ENCODE measurements at regions not wholly inside any gene's neighbourhood (a gene's known extent, or its start where the extent isn't known, plus 50 kb on each side); places are given as distances from the start of the nearest gene placed in this dataset.

- no peak for FAIRE-seq
These were observed 198.2 kb upstream of the ROBO2 start for GRCh38 chr3:76841747-76842146.

- no peak for FAIRE-seq
These were observed 197.7 kb upstream of the ROBO2 start for GRCh38 chr3:76842216-76842615.

- no peak for FAIRE-seq
These were observed 184.4 kb upstream of the ROBO2 start for GRCh38 chr3:76855451-76855850.

GRCh38 chr3:76859596-76859995, 180.3 kb upstream of the ROBO2 start:
- FAIRE-seq: no peak

- FAIRE-seq: no peak
These were observed 175.5 kb upstream of the ROBO2 start for GRCh38 chr3:76864355-76864754.

- no peak for FAIRE-seq
These were observed 173.0 kb upstream of the ROBO2 start for GRCh38 chr3:76866729-76867408.

GRCh38 chr3:76869726-76870384, 170.0 kb upstream of the ROBO2 start:
- FAIRE-seq: no peak

GRCh38 chr3:76871655-76872054, 168.2 kb upstream of the ROBO2 start:
- FAIRE-seq: no peak

DNA sequence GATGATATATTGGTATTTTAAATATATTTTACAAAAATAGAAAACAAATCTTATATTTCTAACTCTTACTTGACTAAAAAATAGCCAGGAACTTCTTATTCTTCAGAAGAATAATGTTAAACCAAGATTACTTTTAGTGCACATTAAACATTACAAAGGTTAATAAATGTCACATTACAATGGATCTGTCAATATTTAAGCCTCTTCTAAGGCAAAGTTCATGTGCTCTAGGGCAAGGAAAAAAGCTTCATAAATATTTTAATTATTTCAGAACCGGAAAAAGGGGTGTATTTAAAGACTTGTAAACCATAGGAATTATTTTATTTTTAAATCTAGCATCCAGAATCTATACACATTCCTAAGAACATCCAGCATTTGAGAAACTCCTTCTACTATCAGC, 166.9 kb upstream of the ROBO2 start:
- no peak for FAIRE-seq

GRCh38 chr3:76873532-76874242, 166.2 kb upstream of the ROBO2 start:
- no peak for FAIRE-seq

GRCh38 chr3:76879959-76880358, 159.9 kb upstream of the ROBO2 start:
- no peak for FAIRE-seq

DNA sequence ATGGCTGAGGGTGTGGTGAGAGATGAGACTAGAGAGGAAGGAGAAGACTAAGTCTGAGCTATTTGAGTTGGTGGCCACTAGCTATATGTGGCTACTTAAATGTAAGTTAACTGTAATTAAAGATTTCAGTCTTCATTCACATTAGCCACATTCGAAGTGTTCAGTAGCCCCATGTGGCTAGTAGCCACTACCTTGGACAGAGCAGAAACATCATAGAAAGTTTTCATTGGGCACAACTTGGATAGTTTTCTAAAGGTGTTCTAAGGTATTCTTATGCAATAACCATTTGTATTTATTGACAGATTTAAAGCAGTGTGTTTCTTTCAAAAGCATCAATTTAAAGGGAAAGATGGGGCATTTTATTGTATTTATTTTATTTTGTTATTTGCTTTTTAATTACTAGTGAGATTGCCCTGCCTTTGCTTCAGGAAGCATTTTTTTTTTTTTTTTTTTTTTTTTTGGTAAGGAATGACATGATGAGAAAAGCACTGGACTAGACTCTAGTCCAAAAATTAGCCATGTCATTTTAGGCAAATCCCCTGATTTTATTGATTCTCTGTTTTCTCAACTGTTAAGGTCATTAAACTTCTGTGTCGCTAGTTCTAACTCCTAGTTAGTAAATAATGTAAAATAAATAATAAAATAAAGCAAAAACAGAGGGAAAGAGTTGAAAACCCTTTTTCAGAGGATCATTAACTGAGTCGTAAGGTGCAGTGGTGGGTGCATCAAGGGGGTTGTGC, 153.0 kb upstream of the ROBO2 start:
- no peak for FAIRE-seq

- FAIRE-seq: no peak
These were observed 151.0 kb upstream of the ROBO2 start for GRCh38 chr3:76888856-76889255.

GRCh38 chr3:76889911-76890310, 150.0 kb upstream of the ROBO2 start:
- no peak for FAIRE-seq

- no peak for FAIRE-seq
These were observed 142.8 kb upstream of the ROBO2 start for GRCh38 chr3:76897076-76897475.

DNA sequence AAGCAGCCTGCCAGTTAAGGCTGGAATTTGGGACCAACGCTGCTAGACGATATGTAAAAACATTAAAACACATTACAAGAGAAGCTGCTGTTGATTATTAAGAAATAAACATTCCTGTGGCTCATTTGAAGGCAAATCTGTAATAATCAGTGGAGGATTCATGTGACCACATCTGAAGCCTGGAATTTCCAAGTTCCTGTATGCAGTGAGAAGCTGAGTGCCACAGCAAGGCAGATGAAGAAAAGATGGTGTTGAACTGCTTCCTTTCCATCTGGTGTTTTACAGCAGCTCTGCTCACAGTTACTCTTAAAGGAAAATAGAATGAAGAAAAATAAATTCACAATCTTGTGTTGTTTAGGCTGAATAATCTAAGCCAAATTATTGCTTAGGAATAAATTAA, 139.3 kb upstream of the ROBO2 start:
- no peak for FAIRE-seq

GRCh38 chr3:76908156-76908555, 131.7 kb upstream of the ROBO2 start:
- FAIRE-seq: no peak

DNA sequence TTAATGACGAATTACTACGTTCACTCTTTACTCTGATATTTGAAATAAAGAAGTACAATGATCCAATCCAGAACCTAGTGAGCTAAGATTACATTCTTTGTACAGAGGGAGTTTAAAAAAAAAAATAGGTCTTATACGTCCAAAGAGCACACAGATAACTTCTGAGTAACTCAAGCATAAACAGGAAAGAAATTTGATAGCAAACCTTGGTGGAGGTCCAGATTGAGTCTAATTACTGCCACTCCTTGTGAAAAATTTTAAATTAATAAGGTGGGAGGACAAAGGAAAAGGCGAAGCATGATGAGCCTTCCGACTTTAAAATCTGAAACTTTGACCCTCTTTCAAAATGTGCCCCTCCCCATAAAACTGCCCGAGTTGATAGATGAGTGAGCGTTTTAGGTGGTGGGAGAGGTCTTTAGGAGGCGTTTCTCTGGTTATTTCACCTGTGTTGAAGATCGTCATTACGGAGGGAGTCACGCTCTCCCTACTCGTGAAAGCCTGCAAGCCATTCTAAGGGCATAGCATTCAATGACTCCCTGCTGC, 127.0 kb upstream of the ROBO2 start:
- FAIRE-seq: no peak

- no peak for FAIRE-seq
These were observed 122.5 kb upstream of the ROBO2 start for GRCh38 chr3:76917436-76917835.

DNA sequence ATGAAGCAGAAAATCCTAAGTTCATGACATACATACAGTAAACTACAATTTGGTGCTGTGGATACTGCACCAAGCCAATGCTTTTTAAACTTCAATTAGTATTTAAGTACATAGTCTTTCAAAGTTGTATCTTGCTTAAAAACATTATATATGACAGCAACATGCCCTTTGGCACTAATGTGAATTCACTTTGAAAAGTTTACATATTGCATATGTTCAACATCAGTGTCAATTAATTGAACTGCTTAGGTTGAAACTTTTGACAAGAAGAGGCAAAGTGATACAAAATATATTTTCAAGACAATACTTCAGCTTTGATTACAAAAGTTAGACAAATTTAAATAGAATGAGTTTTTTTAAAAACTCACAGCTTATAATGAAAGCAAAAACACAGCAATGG, 119.4 kb upstream of the ROBO2 start:
- FAIRE-seq: no peak

- FAIRE-seq: no peak
These were observed 116.4 kb upstream of the ROBO2 start for GRCh38 chr3:76923485-76923884.

- FAIRE-seq: no peak
These were observed 109.2 kb upstream of the ROBO2 start for GRCh38 chr3:76930712-76931111.

DNA sequence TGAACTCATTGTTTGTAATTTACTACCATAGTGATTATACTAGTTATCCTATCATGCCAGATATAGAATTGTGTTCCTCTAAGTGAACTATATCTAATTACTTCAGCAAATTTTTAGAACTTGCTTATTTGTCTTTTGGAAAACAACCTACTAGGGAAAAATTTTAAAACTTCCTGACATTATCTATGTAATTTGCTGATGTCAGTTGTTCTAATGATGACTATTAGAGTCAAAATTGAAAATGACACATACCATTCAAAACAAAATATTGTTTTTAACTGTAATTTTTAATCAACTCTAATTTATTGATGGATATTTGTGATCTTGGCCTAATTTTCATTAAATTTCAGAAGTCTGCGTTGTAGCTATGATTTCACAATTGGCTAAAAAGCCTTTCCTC, 106.7 kb upstream of the ROBO2 start:
- no peak for FAIRE-seq

All from colon (tissue), 2 donors.